ENCODE measurements at regions not wholly inside any gene's neighbourhood (a gene's known extent, or its start where the extent isn't known, plus 50 kb on each side); places are given as distances from the start of the nearest gene placed in this dataset.

DNA sequence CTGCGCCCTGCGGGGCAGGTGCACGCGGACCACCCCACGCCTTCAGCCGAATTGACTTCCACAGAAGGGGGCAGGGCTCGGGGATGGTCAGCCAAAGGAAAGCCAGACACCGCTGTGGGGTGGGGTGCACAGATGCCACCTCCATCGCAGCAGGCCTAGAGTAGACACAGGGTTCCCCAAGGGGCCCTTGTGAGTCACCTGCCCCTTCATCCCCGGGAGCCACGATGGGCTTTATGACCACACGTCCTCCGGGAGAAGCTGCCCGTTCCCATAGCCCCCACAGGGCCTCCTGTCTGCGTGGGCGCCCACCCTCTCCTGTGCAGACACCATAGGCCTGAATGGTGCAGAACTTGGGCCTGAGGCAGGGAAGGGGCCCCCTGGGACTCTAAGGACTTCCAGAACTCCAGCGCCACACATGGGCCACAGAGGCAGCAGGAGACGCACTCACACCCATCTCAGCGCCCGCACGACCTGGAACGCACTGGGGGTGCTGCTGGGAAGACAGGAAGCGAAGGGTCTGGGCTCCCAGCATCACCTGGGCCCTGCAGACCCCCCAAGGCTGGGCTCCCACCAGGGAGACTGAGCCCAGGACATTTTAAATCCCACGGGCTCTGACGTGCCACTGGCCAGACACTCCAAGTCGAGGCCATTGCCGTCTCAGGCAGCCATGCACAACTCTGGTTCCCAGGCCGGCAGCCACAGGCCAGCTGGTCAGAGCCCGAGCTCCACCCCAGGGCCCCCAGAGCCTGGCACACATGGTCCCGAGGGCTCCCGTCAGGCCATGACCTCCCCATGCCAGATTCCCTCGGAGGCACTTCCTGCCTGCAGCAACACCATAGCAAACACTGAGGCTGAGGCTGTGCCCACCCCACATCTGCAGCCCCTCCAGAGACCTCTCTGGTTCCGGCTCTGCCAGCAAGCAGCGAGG is 134.2 kb downstream of the DLL1 start:
- Histone ChIP-seq H3K36me3 (ENCODE audit: control insufficient read depth in 2 of 2, insufficient read depth in 2 of 2, low read length in 2 of 2) (no peaks in the 10 kb centered on the region), H3K4me3 (ENCODE audit: low read length in 2 of 2) (no peak overlapping the region), H3K9me3 (ENCODE audit: control insufficient read depth in 2 of 2, low read length in 2 of 2) (no peaks in the 10 kb centered on the region)

DNA sequence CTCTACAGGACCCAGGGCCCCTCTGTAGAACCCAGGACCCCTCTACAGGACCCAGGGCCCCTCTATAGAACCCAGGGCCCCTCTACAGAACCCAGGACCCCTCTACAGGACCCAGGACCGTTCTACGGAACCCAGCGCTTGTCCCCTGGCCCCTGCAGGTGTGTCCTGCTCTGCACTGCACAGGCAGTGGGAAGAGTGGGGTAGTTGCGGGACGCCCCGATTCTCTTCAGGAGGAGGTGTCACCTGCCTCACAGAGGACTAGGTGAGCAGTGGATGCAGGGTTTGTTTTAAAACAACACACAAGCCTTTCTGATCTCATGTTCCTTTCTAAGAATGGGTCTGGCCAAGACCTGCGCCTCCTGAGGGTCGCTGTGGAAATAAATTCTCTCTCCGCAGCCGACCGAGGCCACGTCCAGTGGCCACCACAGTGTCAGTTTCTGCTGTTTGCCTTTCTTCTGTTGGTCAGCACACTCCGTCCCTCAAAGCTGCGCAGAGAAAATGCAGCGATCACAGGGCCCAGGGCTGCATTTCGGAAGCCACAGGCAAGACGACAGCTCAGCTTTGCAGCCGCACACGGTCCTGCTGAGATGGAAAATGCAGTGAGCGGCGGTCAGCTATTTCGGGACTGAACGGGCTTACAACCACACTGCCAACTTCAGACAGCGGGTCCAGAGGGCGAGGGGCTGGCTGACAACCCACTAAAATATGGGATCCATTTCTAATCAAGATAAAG is 135.2 kb downstream of the DLL1 start:
- no peaks in the 10 kb centered on the region for H3K9me3 ChIP-seq (ENCODE audit: control insufficient read depth in 2 of 2, low read length in 2 of 2)
- H3K27me3 ChIP-seq (ENCODE audit: control insufficient read depth in 1 of 2, insufficient read depth in 2 of 2, low read length in 2 of 2), result peaks cover 0 to under 1% of the 10 kb centered on the region in 2 donors
- H3K36me3 ChIP-seq (ENCODE audit: control insufficient read depth in 2 of 2, insufficient read depth in 2 of 2, low read length in 2 of 2), result no peaks in the 10 kb centered on the region

More for the DNA sequence above, 134.2 kb downstream of the DLL1 start:
- Histone ChIP-seq H3K27ac (ENCODE audit: low read length) (no peak overlapping the region), H3K27me3 (ENCODE audit: control insufficient read depth in 1 of 2, insufficient read depth in 2 of 2, low read length in 2 of 2) (no peaks in the 10 kb centered on the region), H3K9ac (ENCODE audit: low read length in 2 of 2) (no peak overlapping the region), H3K4me1 (ENCODE audit: control insufficient read depth, insufficient read depth, low read length) (peaks cover 8% of the 10 kb centered on the region)

DNA sequence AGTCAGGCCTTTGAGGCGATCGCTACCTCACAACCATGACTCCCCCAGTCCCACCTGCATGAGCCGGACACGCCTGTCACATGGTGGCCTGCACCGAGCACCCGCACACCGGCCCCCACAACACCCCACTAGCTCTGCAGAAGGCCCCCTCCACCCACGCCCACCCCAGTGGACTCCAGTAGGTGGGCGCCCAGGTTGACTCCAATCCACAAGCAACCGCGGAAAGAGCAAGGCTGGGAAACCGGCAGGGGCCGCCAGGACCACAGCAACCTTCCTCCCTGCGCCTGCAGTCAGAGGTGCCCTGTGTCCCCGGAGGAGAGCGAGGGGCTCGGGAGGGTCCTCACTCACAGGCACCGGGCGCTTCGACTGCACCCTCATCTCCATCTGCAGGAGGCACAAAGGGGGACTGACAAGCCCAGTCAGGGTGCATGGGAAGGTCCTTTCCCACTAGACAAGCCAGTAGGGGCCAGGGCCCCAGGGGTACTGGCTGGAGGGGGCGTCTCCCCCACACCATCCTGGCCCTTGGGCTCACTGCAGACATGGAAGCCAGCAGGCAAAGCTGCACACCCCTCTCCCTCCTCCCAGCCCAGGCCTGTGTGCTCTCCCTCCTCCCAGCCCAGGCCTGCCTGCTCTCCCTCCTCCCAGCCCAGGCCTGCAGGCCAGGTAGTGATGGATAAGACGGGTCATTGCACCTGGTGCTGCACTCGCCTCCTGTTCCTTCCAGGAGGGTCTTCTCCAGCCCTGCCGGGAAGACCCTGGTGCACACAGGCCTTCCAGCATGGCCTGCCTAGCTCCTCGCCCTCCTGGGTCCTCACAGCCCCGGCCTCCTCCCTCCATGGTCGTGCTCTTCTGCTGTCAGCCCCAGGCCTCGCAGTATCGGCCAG is 137.2 kb downstream of the DLL1 start:
- Histone ChIP-seq H3K4me3 (ENCODE audit: low read length in 2 of 2) (no peak overlapping the region), H3K9me3 (ENCODE audit: control insufficient read depth in 2 of 2, low read length in 2 of 2) (no peaks in the 10 kb centered on the region), H3K36me3 (ENCODE audit: control insufficient read depth in 2 of 2, insufficient read depth in 2 of 2, low read length in 2 of 2) (no peaks in the 10 kb centered on the region), H3K27ac (ENCODE audit: low read length) (no peak overlapping the region), H3K4me1 (ENCODE audit: control insufficient read depth, insufficient read depth, low read length) (peaks cover 8% of the 10 kb centered on the region), H3K9ac (ENCODE audit: low read length in 2 of 2) (no peak overlapping the region), H3K27me3 (ENCODE audit: control insufficient read depth in 1 of 2, insufficient read depth in 2 of 2, low read length in 2 of 2) (peaks cover 3% of the 10 kb centered on the region in 2 donors)

More for the DNA sequence above, 135.2 kb downstream of the DLL1 start:
- Histone ChIP-seq H3K9ac (ENCODE audit: low read length in 2 of 2) (no peak overlapping the region), H3K4me1 (ENCODE audit: control insufficient read depth, insufficient read depth, low read length) (peaks cover 8% of the 10 kb centered on the region), H3K4me3 (ENCODE audit: low read length in 2 of 2) (no peak overlapping the region), H3K27ac (ENCODE audit: low read length) (no peak overlapping the region)

DNA sequence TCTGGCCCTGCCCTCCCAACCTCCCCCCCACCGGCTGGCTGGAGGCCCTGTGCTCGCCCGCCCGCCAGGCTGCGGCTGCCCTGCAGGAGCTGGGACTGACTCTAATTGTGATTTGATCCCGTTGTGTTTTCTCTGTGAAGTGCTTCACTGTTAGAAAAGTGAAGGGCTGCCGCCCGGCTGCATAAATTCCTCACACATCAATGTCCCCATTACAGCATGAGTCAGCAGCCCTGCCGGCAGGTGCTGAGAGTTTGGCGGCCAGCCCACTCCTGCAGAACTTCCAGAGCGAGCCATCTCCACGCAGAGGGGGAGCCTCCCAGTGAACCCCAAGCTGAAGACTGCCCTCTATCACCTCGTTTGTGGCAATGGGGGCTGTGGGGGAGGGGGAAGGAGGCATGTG is 137.9 kb downstream of the DLL1 start:
- H3K27ac ChIP-seq (ENCODE audit: low read length), result no peak overlapping the region
- peaks cover 8% of the 10 kb centered on the region for H3K4me1 ChIP-seq (ENCODE audit: control insufficient read depth, insufficient read depth, low read length)
- peaks cover 3% of the 10 kb centered on the region in 2 donors for H3K27me3 ChIP-seq (ENCODE audit: control insufficient read depth in 1 of 2, insufficient read depth in 2 of 2, low read length in 2 of 2)
- no peaks in the 10 kb centered on the region for H3K9me3 ChIP-seq (ENCODE audit: control insufficient read depth in 2 of 2, low read length in 2 of 2)
- no peaks in the 10 kb centered on the region for H3K36me3 ChIP-seq (ENCODE audit: control insufficient read depth in 2 of 2, insufficient read depth in 2 of 2, low read length in 2 of 2)
- H3K4me3 ChIP-seq (ENCODE audit: low read length in 2 of 2), result no peak overlapping the region
- H3K9ac ChIP-seq (ENCODE audit: low read length in 2 of 2), result no peak overlapping the region

DNA sequence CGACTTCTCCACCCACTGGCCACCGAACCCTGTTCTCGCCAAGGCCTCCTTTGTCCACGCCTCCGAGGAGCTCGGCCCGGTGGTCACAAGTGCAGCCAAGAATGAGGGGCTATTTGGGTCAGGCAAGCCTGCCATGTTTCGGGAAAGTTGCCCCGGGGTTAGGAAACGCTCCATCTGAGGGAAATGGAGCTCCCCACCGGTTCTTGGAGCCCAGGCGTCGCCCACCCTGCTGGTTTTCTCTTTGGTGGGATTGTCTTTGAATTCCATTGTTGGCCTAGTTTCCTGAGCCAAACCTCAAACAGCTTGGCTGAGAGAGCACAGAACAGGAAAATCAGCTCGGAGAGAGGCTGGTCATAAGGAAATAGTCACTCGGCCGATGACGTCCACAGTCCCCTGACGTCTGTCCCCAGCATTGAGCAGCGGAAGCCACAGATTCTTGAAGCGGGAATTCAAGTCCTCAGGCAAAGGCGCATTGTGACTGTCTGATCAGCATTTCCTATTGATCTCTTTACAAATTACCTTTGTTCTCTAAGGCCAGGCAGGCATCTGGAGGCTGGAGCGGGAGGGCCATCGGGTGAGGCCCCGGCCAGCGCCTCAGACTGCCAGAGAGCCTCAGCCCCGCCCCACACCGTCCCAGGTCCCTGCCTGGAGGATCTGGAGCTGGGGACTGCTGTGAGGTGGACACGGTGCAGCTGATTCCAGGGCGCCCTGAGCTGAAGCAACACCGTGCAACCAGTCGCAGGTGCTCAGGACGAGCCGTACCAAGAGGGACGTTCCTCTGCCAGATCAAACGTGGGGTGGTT is 138.6 kb downstream of the DLL1 start:
- Histone ChIP-seq H3K4me3 (ENCODE audit: low read length in 2 of 2) (no peak overlapping the region), H3K9me3 (ENCODE audit: control insufficient read depth in 2 of 2, low read length in 2 of 2) (no peaks in the 10 kb centered on the region), H3K36me3 (ENCODE audit: control insufficient read depth in 2 of 2, insufficient read depth in 2 of 2, low read length in 2 of 2) (no peaks in the 10 kb centered on the region), H3K27me3 (ENCODE audit: control insufficient read depth in 1 of 2, insufficient read depth in 2 of 2, low read length in 2 of 2) (peaks cover 3% of the 10 kb centered on the region in 2 donors), H3K9ac (ENCODE audit: low read length in 2 of 2) (no peak overlapping the region), H3K27ac (ENCODE audit: low read length) (no peak overlapping the region), H3K4me1 (ENCODE audit: control insufficient read depth, insufficient read depth, low read length) (peaks cover 13% of the 10 kb centered on the region)

DNA sequence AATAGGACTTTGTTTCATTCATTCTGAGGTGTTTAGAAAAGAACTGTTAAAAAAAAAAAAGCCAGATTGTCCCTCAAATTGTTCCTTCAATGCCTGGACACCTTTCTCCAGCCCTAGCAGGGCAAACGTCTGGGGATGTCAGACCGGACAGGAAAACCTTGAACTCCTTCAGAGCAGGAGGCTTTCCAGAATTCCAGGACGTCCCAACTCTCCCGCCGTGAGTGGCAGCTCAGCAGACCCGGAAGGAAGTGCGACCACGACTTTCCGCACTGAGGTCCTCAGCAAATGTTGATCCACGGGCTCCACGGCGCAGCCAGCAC is 139.1 kb downstream of the DLL1 start:
- H3K4me1 ChIP-seq (ENCODE audit: control insufficient read depth, insufficient read depth, low read length), result peaks cover 16% of the 10 kb centered on the region
- H3K27ac ChIP-seq (ENCODE audit: low read length), result peak overlapping the region; percentile 1
- H3K9me3 ChIP-seq (ENCODE audit: control insufficient read depth in 2 of 2, low read length in 2 of 2), result no peaks in the 10 kb centered on the region
- H3K9ac ChIP-seq (ENCODE audit: low read length in 2 of 2), result no peak overlapping the region
- peaks cover 3% of the 10 kb centered on the region in 2 donors for H3K27me3 ChIP-seq (ENCODE audit: control insufficient read depth in 1 of 2, insufficient read depth in 2 of 2, low read length in 2 of 2)
- H3K4me3 ChIP-seq (ENCODE audit: low read length in 2 of 2), result no peak overlapping the region
- H3K36me3 ChIP-seq (ENCODE audit: control insufficient read depth in 2 of 2, insufficient read depth in 2 of 2, low read length in 2 of 2), result no peaks in the 10 kb centered on the region

DNA sequence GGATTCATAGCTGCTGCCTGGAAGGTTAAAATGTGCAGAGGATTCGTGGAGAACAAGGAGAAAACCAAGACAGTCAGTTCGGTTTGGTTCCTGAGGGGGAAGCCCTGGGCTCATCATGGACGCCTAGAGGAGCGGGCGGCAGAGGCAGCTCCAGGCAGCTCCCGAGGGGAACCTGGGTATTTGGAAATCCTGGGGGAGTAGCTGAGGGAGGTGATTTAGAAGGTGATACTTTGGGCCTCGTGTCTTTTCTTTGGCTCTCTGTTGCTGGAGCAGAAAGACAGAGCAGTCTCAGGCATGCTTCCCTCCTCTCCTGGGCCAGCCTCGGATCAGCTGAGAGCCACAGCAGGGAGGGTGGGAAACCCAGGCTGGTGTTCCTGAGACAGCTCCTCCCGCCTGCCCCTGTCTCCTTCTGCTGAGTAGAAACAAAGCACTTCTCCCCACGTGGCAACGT is 139.5 kb downstream of the DLL1 start:
- no peaks in the 10 kb centered on the region for H3K36me3 ChIP-seq (ENCODE audit: control insufficient read depth in 2 of 2, insufficient read depth in 2 of 2, low read length in 2 of 2)
- H3K9ac ChIP-seq (ENCODE audit: low read length in 2 of 2), result no peak overlapping the region
- peak overlapping the region; percentile 1 for H3K27ac ChIP-seq (ENCODE audit: low read length)
- no peak overlapping the region for H3K4me3 ChIP-seq (ENCODE audit: low read length in 2 of 2)
- H3K9me3 ChIP-seq (ENCODE audit: control insufficient read depth in 2 of 2, low read length in 2 of 2), result no peaks in the 10 kb centered on the region
- H3K4me1 ChIP-seq (ENCODE audit: control insufficient read depth, insufficient read depth, low read length), result peaks cover 16% of the 10 kb centered on the region
- H3K27me3 ChIP-seq (ENCODE audit: control insufficient read depth in 1 of 2, insufficient read depth in 2 of 2, low read length in 2 of 2), result peaks cover 3% of the 10 kb centered on the region in 2 donors

DNA sequence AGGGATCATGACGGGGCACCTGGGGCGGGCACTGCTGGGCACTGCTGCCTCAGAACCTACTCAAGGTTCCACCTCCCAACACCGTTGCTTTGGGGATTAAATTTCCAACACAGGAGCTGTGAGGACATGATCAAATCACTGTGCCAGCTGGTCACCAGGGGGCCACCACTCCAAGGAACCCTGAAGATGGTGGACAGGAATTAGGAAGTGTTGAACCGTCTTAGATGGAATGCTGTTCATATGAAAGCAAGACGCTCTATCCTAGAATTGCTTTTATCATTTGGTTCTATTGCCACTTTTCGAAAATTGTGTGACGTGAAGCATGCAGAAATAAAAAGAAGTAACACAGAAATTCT is 140.3 kb downstream of the DLL1 start:
- peaks cover 3% of the 10 kb centered on the region in 2 donors for H3K27me3 ChIP-seq (ENCODE audit: control insufficient read depth in 1 of 2, insufficient read depth in 2 of 2, low read length in 2 of 2)

DNA sequence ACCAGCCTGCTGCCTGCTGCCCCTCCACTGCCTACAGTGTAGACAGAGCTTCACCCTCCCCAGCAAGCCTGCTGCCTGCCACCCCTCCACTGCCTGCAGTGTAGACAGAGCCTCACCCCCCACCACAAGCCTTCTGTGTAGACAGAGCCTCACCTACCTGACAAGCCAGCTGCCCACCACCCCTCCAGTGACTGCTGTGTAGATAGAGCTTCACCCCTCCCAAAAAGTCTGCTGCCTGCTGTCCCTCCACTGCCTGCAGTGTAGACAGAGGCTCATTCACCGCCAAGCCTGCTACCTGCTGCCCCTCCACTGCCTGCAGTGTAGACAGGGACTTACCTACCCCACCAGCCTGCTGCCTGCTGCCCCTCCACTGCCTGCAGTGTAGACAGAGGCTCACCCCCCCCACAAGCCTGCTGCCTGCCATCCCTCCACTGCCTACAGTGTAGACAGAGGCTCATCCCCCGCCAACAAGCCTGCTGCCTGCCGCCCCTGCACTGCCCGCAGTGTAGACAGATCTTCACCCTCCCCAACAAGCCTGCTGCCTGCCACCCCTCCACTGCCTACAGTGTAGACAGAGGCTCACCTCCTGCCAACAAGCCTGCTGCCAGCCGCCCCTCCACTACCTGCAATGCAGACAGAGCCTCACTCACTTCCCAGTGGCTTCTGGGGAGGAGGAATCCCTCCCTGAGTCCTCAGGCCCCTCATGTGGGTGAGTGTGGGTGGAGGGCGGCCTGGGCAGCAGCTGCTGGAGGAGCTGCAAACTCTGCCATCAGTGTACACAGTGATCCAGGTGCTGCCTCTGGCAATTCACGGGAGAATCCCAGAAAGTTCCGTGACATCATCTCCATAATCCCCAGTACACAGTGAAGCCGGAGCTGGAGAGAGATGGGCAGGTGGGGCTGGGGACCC is 140.9 kb downstream of the DLL1 start:
- Histone ChIP-seq H3K9me3 (ENCODE audit: control insufficient read depth in 2 of 2, low read length in 2 of 2) (no peaks in the 10 kb centered on the region), H3K4me3 (ENCODE audit: low read length in 2 of 2) (no peak overlapping the region), H3K27me3 (ENCODE audit: control insufficient read depth in 1 of 2, insufficient read depth in 2 of 2, low read length in 2 of 2) (peaks cover 3% of the 10 kb centered on the region in 2 donors), H3K36me3 (ENCODE audit: control insufficient read depth in 2 of 2, insufficient read depth in 2 of 2, low read length in 2 of 2) (no peaks in the 10 kb centered on the region), H3K4me1 (ENCODE audit: control insufficient read depth, insufficient read depth, low read length) (peaks cover 16% of the 10 kb centered on the region), H3K27ac (ENCODE audit: low read length) (no peak overlapping the region), H3K9ac (ENCODE audit: low read length in 2 of 2) (no peak overlapping the region)

More for the DNA sequence above, 140.3 kb downstream of the DLL1 start:
- H3K4me3 ChIP-seq (ENCODE audit: low read length in 2 of 2), result no peak overlapping the region
- peaks cover 16% of the 10 kb centered on the region for H3K4me1 ChIP-seq (ENCODE audit: control insufficient read depth, insufficient read depth, low read length)
- H3K27ac ChIP-seq (ENCODE audit: low read length), result no peak overlapping the region
- no peaks in the 10 kb centered on the region for H3K9me3 ChIP-seq (ENCODE audit: control insufficient read depth in 2 of 2, low read length in 2 of 2)
- no peaks in the 10 kb centered on the region for H3K36me3 ChIP-seq (ENCODE audit: control insufficient read depth in 2 of 2, insufficient read depth in 2 of 2, low read length in 2 of 2)
- no peak overlapping the region for H3K9ac ChIP-seq (ENCODE audit: low read length in 2 of 2)
